ENCODE measurements at regions not wholly inside any gene's neighbourhood (a gene's known extent, or its start where the extent isn't known, plus 50 kb on each side); places are given as distances from the start of the nearest gene placed in this dataset.

DNA sequence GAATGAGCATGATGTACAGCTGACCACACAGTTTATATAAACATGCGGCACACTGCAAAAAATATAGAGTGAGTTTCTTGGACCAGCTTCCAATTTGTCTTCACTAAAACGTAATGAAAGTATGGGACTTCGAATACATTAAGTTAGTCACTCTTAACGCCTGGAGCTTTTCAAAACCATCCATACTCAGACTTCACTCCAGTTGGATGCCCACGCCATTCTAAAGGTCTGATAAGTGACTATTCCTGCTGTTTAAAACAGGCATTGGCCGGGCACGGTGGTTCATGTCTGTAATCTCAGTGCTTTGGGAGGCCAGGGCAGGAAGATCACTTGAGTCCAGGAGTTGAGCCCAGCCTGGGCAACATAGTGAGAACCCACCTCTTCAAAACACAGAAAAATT is 84.6 kb downstream of the MYL12B start:
- DNase-seq: no peak
- ATAC-seq (ENCODE audit: low read depth): no peak
- Mint-ChIP-seq H3K4me1 (no peaks in the 10 kb centered on the region), H3K4me3 (no peak overlapping the region), H3K27me3 (peaks cover 4% of the 10 kb centered on the region), H3K9me3 (ENCODE audit: insufficient read depth) (no peaks in the 10 kb centered on the region), H3K27ac (no peak overlapping the region)
- ChIA-PET POLR2A (no interaction called here), CTCF (no interaction called here)
- H3K9ac ChIP-seq (ENCODE audit: low read length): no peak overlapping the region
- no peak overlapping the region for H3K4me2 ChIP-seq (replicated peaks; ENCODE audit: low read depth, low read length, poor library complexity, severe bottlenecking)
- H3K4me3 ChIP-seq (ENCODE audit: control extremely low read depth in 1 of 5, extremely low read depth in 1 of 5, insufficient read depth in 1 of 5, low read depth in 2 of 5, low read length in 4 of 5): no peak overlapping the region
- no peaks in the 10 kb centered on the region for H3K27me3 ChIP-seq (replicated peaks in 1 of 4; ENCODE audit: control extremely low read depth in 1 of 4, control insufficient read depth in 3 of 4, insufficient read depth in 4 of 4, low read length in 3 of 4)
- no peaks in the 10 kb centered on the region for H3K79me2 ChIP-seq (ENCODE audit: control insufficient read depth, insufficient read depth, low read length)
- 29% methylated on average over 3 of the region's 7 CpGs for WGBS (ENCODE audit: insufficient coverage)
- H4K20me1 ChIP-seq (ENCODE audit: control insufficient read depth, insufficient read depth, low read length, poor library complexity, severe bottlenecking): no peaks in the 10 kb centered on the region
- no peaks in the 10 kb centered on the region for H3K4me1 ChIP-seq (ENCODE audit: control insufficient read depth in 2 of 2, insufficient read depth in 2 of 2, low read length in 2 of 2)
- no peak overlapping the region for H2AFZ ChIP-seq (ENCODE audit: insufficient read depth, low read depth, low read length, poor library complexity, severe bottlenecking)
- no peaks in the 10 kb centered on the region for H3K36me3 ChIP-seq (replicated peaks in 1 of 2; ENCODE audit: control extremely low read depth in 1 of 2, control insufficient read depth in 1 of 2, extremely low read depth in 1 of 2, insufficient read depth in 2 of 2, low read length in 1 of 2)
- no peak overlapping the region for H3K27ac ChIP-seq (ENCODE audit: low read length in 2 of 2)
- TF ChIP-seq, protein P1, sequence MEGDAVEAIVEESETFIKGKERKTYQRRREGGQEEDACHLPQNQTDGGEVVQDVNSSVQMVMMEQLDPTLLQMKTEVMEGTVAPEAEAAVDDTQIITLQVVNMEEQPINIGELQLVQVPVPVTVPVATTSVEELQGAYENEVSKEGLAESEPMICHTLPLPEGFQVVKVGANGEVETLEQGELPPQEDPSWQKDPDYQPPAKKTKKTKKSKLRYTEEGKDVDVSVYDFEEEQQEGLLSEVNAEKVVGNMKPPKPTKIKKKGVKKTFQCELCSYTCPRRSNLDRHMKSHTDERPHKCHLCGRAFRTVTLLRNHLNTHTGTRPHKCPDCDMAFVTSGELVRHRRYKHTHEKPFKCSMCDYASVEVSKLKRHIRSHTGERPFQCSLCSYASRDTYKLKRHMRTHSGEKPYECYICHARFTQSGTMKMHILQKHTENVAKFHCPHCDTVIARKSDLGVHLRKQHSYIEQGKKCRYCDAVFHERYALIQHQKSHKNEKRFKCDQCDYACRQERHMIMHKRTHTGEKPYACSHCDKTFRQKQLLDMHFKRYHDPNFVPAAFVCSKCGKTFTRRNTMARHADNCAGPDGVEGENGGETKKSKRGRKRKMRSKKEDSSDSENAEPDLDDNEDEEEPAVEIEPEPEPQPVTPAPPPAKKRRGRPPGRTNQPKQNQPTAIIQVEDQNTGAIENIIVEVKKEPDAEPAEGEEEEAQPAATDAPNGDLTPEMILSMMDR (IDR thresholded peaks at IDR 0.05): no peak
- TF ChIP-seq EZH2 (IDR thresholded peaks at IDR 0.05; ENCODE audit: borderline replicate concordance, insufficient read depth, low read depth, low read length, poor library complexity, severe bottlenecking): no peak
- H3K9me3 ChIP-seq (ENCODE audit: control extremely low read depth in 1 of 3, control insufficient read depth in 2 of 3, insufficient read depth in 1 of 3, low read length in 2 of 3): peaks cover 0 to 3% (median 0%) of the 10 kb centered on the region in 3 donors
- intact Hi-C loops (cut with micrococcal nuclease): no loop called here

DNA sequence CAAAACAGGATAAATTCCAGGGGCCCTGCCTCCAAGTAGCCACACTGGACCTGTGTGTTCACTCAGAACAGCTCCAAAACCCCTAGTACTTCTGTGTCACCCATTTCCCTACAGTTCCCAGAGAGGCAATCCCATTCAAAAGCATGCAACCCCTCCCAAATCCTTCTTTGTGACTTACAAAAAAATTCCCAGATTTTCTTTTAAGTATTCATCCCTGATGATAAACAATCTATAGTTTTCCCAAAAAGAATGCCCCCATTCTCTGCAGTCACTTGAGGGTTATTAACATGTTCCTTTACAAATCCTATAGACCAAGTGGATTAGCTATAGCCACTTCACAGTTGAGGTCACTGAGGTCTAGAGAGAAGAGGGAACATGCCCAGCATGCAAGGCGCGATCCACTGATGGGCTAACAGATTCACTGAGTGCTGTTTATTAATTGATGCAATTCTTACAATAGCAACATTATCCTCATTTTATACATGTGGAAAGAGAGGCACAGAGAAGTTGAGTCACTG is 85.4 kb downstream of the MYL12B start:
- intact Hi-C loops (cut with micrococcal nuclease): no loop called here
- ChIA-PET POLR2A (no interaction called here), CTCF (no interaction called here)
- Histone ChIP-seq H3K79me2 (ENCODE audit: control insufficient read depth, insufficient read depth, low read length) (no peaks in the 10 kb centered on the region), H3K4me1 (ENCODE audit: control insufficient read depth in 2 of 2, insufficient read depth in 2 of 2, low read length in 2 of 2) (no peaks in the 10 kb centered on the region), H4K20me1 (ENCODE audit: control insufficient read depth, insufficient read depth, low read length, poor library complexity, severe bottlenecking) (no peaks in the 10 kb centered on the region), H3K36me3 (replicated peaks in 1 of 2; ENCODE audit: control extremely low read depth in 1 of 2, control insufficient read depth in 1 of 2, extremely low read depth in 1 of 2, insufficient read depth in 2 of 2, low read length in 1 of 2) (no peaks in the 10 kb centered on the region), H3K9me3 (ENCODE audit: control extremely low read depth in 1 of 3, control insufficient read depth in 2 of 3, insufficient read depth in 1 of 3, low read length in 2 of 3) (peaks cover 0 to 3% (median 0%) of the 10 kb centered on the region in 3 donors), H2AFZ (ENCODE audit: insufficient read depth, low read depth, low read length, poor library complexity, severe bottlenecking) (no peak overlapping the region), H3K9ac (ENCODE audit: low read length) (no peak overlapping the region), H3K4me2 (replicated peaks; ENCODE audit: low read depth, low read length, poor library complexity, severe bottlenecking) (no peak overlapping the region), H3K27me3 (replicated peaks in 1 of 4; ENCODE audit: control extremely low read depth in 1 of 4, control insufficient read depth in 3 of 4, insufficient read depth in 4 of 4, low read length in 3 of 4) (no peaks in the 10 kb centered on the region), H3K27ac (ENCODE audit: low read length in 2 of 2) (no peak overlapping the region), H3K4me3 (ENCODE audit: control extremely low read depth in 1 of 5, extremely low read depth in 1 of 5, insufficient read depth in 1 of 5, low read depth in 2 of 5, low read length in 4 of 5) (no peak overlapping the region)
- Mint-ChIP-seq H3K27me3 (peaks cover 4% of the 10 kb centered on the region), H3K4me1 (no peaks in the 10 kb centered on the region), H3K9me3 (ENCODE audit: insufficient read depth) (no peaks in the 10 kb centered on the region), H3K4me3 (no peak overlapping the region), H3K27ac (no peak overlapping the region)
- no peak for DNase-seq
- no peak for ATAC-seq (ENCODE audit: low read depth)
- no CpG with 5 or more reads among the region's 2 CpGs for WGBS (ENCODE audit: insufficient coverage)
- TF ChIP-seq EZH2 (IDR thresholded peaks at IDR 0.05; ENCODE audit: borderline replicate concordance, insufficient read depth, low read depth, low read length, poor library complexity, severe bottlenecking): no peak
- TF ChIP-seq, protein P1 (IDR thresholded peaks at IDR 0.05): no peak

All from B cell (primary cell).